AG09309 (cell line): ENCODE measurements at regions not wholly inside any gene's neighbourhood (a gene's known extent, or its start where the extent isn't known, plus 50 kb on each side); places are given as distances from the start of the nearest gene placed in this dataset.

Experiments
- DNase-seq: peaks from one replicate; pipeline ENCODE4 v3.0.0-alpha.2; 2010; ENCODE audit warnings: low read depth
- H3K4me3 ChIP-seq: 2 replicates; pipeline ENCODE4 v1.5.1; 2011; ENCODE audit warnings: mild to moderate bottlenecking, low read depth, low read length, moderate library complexity; ENCODE audit not compliant: control insufficient read depth
- TF ChIP-seq, protein P1 (sequence below): IDR thresholded peaks from 2 replicates; pipeline ENCODE4 v1.5.1; 2011; ENCODE audit warnings: mild to moderate bottlenecking, low read depth, low read length, inconsistent platforms; ENCODE audit not compliant: insufficient read depth, control insufficient read depth; ENCODE audit errors: missing control alignments

GRCh38 chr15:46131876-46132275 is 497.0 kb downstream of the SQOR start:
- H3K4me3 ChIP-seq: no peak overlapping the region
- TF ChIP-seq, protein P1, sequence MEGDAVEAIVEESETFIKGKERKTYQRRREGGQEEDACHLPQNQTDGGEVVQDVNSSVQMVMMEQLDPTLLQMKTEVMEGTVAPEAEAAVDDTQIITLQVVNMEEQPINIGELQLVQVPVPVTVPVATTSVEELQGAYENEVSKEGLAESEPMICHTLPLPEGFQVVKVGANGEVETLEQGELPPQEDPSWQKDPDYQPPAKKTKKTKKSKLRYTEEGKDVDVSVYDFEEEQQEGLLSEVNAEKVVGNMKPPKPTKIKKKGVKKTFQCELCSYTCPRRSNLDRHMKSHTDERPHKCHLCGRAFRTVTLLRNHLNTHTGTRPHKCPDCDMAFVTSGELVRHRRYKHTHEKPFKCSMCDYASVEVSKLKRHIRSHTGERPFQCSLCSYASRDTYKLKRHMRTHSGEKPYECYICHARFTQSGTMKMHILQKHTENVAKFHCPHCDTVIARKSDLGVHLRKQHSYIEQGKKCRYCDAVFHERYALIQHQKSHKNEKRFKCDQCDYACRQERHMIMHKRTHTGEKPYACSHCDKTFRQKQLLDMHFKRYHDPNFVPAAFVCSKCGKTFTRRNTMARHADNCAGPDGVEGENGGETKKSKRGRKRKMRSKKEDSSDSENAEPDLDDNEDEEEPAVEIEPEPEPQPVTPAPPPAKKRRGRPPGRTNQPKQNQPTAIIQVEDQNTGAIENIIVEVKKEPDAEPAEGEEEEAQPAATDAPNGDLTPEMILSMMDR: no peak
- DNase-seq: no peak

- no peak for DNase-seq
- TF ChIP-seq, protein P1: no peak
- no peak overlapping the region for H3K4me3 ChIP-seq
Measured at GRCh38 chr15:46137443-46137842, 502.6 kb downstream of the SQOR start.

DNA sequence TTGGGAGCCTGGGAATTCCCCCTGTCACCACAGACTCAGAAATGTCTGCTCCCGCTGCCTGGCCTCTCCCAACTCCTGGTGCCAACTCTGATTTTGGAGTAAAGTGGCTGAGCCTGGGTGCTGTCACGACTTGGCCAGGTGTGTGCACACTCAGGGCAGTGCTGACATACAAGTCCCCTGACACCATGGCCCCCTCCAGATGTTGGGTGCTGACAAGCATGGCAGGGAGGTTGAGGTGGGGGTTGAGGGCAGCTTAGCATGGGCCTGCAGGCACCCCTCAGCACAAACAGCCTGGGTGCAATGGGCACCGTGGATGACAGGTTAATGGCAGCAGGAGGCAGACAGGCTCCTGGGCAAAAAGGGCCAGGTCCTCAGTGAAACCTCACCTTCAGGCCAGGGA is 511.2 kb downstream of the SQOR start:
- DNase-seq: no peak
- TF ChIP-seq, protein P1: no peak
- no peak overlapping the region for H3K4me3 ChIP-seq

DNA sequence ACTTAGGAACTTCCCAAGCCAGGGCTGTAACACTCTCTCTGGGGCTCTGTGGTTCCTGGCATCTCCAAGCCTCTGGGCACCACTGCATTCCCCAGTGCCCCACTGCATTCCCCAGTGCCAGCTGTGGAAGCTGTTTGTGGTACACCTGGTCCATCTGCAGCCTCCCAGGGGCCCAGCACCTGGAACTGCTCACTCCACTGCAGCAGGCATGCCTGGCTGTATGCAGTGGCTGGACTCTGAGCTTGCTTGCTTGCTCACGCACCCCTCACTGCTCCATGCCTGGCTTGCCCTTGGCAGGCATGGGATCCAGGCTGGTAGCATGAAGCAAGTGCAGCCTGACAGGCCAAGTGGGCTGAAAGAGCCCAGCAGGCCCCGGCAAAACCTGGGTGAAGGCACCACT is 512.1 kb downstream of the SQOR start:
- H3K4me3 ChIP-seq: no peak overlapping the region
- TF ChIP-seq, protein P1: no peak
- DNase-seq: no peak

- no peak for DNase-seq
- TF ChIP-seq, protein P1: no peak
- H3K4me3 ChIP-seq: no peak overlapping the region
Measured at GRCh38 chr15:46151786-46152185, 517.0 kb downstream of the SQOR start.

DNA sequence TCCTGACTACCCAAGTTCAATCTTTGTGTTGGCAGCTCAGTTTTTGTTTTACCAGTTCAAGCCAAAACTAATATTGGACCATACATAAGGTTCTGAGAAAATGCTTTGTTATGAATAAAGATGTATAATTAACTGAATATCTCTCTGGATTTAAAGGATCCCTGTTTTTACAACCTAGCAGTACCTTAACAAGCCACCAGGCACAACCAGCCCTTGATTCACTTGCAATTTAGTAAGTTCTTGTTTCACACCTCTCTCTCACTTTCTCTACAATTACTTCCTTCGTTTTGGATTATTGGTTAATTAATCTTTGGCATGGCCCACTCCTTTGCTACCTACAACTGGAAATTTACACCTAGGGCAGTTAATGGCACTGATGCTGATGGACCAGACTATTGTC is 531.9 kb downstream of the SQOR start:
- no peak overlapping the region for H3K4me3 ChIP-seq
- TF ChIP-seq, protein P1: no peak
- DNase-seq: no peak

DNA sequence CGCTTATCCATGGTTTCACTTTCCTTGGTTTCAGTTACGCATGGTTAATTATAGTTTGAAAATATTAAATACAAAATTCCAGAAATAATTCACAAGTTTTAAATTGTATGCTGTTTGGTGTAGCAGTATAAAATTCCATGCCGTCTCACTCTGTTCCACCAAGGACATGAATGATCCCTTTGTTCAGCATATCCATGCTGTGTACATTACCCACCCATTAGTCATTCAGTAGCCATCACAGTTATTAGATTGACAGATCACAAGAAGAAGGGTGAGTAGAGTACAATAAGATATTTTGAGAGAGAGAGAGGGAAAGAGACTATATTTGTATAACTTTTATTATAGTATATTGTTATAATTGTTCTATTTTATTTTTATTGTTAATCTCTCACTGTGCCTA is 535.5 kb downstream of the SQOR start:
- TF ChIP-seq, protein P1: no peak
- DNase-seq: no peak
- no peak overlapping the region for H3K4me3 ChIP-seq
